Psoas muscle (tissue), 7 donors: ENCODE measurements at regions not wholly inside any gene's neighbourhood (a gene's known extent, or its start where the extent isn't known, plus 50 kb on each side); places are given as distances from the start of the nearest gene placed in this dataset.

Experiments used
- ATAC-seq, 4 donors: fragments of 200-7000 bp; cut with Tn5 transposase; one replicate each; pipeline ENCODE4 v1.9.1; 2020; ENCODE audit warnings: moderate library complexity in 3 of 4, mild to moderate bottlenecking in 2 of 4
- DNase-seq, 2 donors: peaks; one replicate each; pipeline ENCODE4 v3.0.0-alpha.2; 2020
- H3K27ac ChIP-seq: fragments of 200-600 bp; one replicate; pipeline ENCODE4 v1.8.0; 2022
- H3K27me3 ChIP-seq, 3 donors: fragments of 200-600 bp in 1 of 3; one replicate each; pipeline versions ENCODE4 v1.6.1 to v1.8.0; 2013 to 2022; ENCODE audit warnings: low read length in 2 of 3, mild to moderate bottlenecking in 2 of 3, moderate library complexity in 1 of 3; ENCODE audit not compliant: insufficient read depth in 3 of 3
- H3K36me3 ChIP-seq, 2 donors: fragments of 200-600 bp in 1 of 2; one replicate each; pipeline versions ENCODE4 v1.6.1 to v1.8.0; 2013 to 2022; ENCODE audit warnings: low read depth in 1 of 2, mild to moderate bottlenecking in 1 of 2, moderate library complexity in 1 of 2; ENCODE audit not compliant: insufficient read depth in 1 of 2
- H3K4me1 ChIP-seq: fragments of 200-600 bp; one replicate; pipeline ENCODE4 v1.8.0; 2022
- H3K4me3 ChIP-seq: fragments of 200-600 bp; one replicate; pipeline ENCODE4 v1.8.0; 2022; ENCODE audit warnings: mild to moderate bottlenecking
- H3K9me3 ChIP-seq: fragments of 200-600 bp; one replicate; pipeline ENCODE4 v1.8.0; 2022
- CTCF ChIP-seq: fragments of 200-600 bp; IDR thresholded peaks from one replicate; pipeline ENCODE4 v1.8.0; 2022; ENCODE audit warnings: antibody characterized with exemption
- WGBS, 3 donors: extraction: QIAGEN DNeasy Blood & Tissue Kit; methylation state at CpG; one replicate each; pipeline versions ENCODE4 v1.1.6 to v1.1.7; 2013; 5-methylcytosine and 5-hydroxymethylcytosine counted together
- intact Hi-C, 2 donors: fragments of 100-400 bp; cut with DNase I; formaldehyde crosslinking; loops; one replicate each; pipeline versions ENCODE4 v1.11.0 to v1.14.2; 2022
- donor health status: healthy with polysubstance abuse.
- donor health status: DM: no; HTN: no; CAD: no; lungs with moderate emphysema.
- donor health status: Bipolar disorder and iron deficiency.
- donor health status: healthy.
- donor health status: DM: yes; HTN: yes; CAD: no.
- donor health status: DM: no; HTN: no; CAD: no.
- donor health status: DM: yes; HTN: yes; CAD: no.

DNA sequence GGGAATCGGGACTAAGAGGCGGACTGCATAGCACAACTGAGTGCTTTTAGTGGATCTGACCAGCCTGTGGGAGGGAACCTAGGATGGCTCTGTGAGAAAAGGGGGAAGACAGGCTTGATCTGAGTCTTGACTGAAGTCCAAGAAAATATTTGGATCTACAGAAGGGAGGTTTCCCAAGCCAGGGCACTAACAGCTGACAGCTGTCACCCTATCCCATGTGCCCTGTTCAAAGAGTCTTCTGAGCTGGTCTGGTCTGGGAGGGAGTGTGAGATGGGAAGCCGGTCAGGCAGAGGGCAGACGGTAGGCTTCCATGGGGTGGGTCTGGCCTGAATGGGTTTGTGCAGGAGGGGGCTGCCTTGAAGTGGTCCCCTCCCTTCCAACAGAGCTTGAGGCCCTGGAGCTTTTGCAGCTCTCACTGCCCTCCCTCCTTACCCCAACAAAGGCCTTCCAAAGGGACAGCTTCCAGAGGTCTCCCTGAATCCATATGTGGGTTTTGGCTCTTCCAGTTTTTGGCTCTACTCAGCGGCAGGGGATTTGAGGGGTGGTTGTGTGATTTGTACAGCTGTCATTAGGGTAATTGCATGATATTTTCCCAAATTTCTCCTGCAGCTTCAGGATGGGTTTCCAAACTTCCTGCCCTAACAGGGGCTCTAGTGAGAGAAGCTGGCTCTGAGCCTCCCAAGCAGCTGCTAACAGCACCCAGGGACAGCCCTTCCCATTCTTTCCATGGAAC lies 643.7 kb downstream of the BCOR start:
- H3K36me3 ChIP-seq = no peaks in the 10 kb centered on the region
- no peak for TF ChIP-seq CTCF
- intact Hi-C loops = no loop called here
- no peak overlapping the region for H3K4me3 ChIP-seq
- H3K27me3 ChIP-seq = peaks cover 0 to 13% (median 0%) of the 10 kb centered on the region in 3 donors
- DNase-seq = no peak
- peak in 1 of 4 donors; percentile 42 for ATAC-seq
- H3K9me3 ChIP-seq = no peaks in the 10 kb centered on the region
- 50 to 67% (median 56%) methylated on average over 5 of the region's 5 CpGs for WGBS, 3 donors
- H3K4me1 ChIP-seq = no peaks in the 10 kb centered on the region
- no peak overlapping the region for H3K27ac ChIP-seq

GRCh38 chrX:39456894-39457604 lies 640.7 kb downstream of the BCOR start:
- H3K36me3 ChIP-seq = no peaks in the 10 kb centered on the region
- WGBS, 3 donors = 49 to 63% (median 54%) methylated on average over 3 of the region's 3 CpGs
- H3K9me3 ChIP-seq = no peaks in the 10 kb centered on the region
- TF ChIP-seq CTCF = no peak
- intact Hi-C loops = no loop called here
- ATAC-seq (no peak), DNase-seq (no peak)
- H3K4me1 ChIP-seq = no peaks in the 10 kb centered on the region
- H3K27ac ChIP-seq = no peak overlapping the region
- H3K27me3 ChIP-seq = peaks cover 0 to 18% (median 0%) of the 10 kb centered on the region in 3 donors
- H3K4me3 ChIP-seq = no peak overlapping the region

- peaks cover 0 to 31% (median 0%) of the 10 kb centered on the region in 3 donors for H3K27me3 ChIP-seq
- H3K4me3 ChIP-seq = no peak overlapping the region
- H3K4me1 ChIP-seq = no peaks in the 10 kb centered on the region
- intact Hi-C loops = no loop called here
- no peaks in the 10 kb centered on the region for H3K9me3 ChIP-seq
- 70 to 90% (median 87%) methylated on average over 5 of the region's 5 CpGs for WGBS, 3 donors
- no peak for DNase-seq
- no peak overlapping the region for H3K27ac ChIP-seq
- no peaks in the 10 kb centered on the region for H3K36me3 ChIP-seq
- TF ChIP-seq CTCF = no peak
- no peak for ATAC-seq
These were observed 639.0 kb downstream of the BCOR start for GRCh38 chrX:39458779-39459178.

DNA sequence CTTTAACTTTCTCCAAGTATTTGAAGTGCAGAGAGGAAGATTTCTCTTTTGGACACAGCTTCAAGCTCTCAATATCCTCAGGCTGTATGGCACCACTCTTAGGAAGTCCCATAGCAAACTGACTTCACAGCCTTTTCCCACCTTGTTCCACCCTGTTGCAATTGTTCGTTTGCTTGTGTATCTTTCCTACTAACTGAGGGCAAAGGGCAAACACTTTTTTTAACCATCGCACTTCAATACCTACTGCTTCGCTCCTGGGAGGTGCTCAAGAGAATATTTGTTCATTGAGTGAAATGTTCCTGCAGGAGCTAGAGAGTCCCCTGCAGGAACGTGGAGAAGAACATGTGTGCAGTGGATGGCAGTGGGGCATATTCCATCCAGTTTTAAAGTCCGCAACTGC lies 638.6 kb downstream of the BCOR start:
- Histone ChIP-seq H3K4me3 (no peak overlapping the region), H3K27ac (no peak overlapping the region), H3K27me3 (peaks cover 0 to 33% (median 0%) of the 10 kb centered on the region in 3 donors), H3K36me3 (no peaks in the 10 kb centered on the region), H3K9me3 (no peaks in the 10 kb centered on the region), H3K4me1 (no peaks in the 10 kb centered on the region)
- ATAC-seq (no peak), DNase-seq (no peak)
- 80 to 97% (median 92%) methylated on average over 5 of the region's 5 CpGs for WGBS, 3 donors
- intact Hi-C loops = no loop called here
- TF ChIP-seq CTCF = no peak
